ENCODE measurements at regions not wholly inside any gene's neighbourhood (a gene's known extent, or its start where the extent isn't known, plus 50 kb on each side); places are given as distances from the start of the nearest gene placed in this dataset.

GRCh38 chr12:42757624-42758119 is 168.1 kb upstream of the PRICKLE1 start:
- intact Hi-C loops (cut with micrococcal nuclease): no loop called here
- BruUV-seq (replicated peaks): no TSS peak
- H3K4me1 ChIP-seq (ENCODE audit: control insufficient read depth in 1 of 2, insufficient read depth in 2 of 2, low read length in 2 of 2): peaks cover 17 to 24% of the 10 kb centered on the region in 2 experiments
- no peaks in the 10 kb centered on the region for H3K79me2 ChIP-seq (ENCODE audit: insufficient read depth, low read length)
- ChIA-PET RAD21 (ENCODE audit: low non-redundant PET in 1 of 2, low total read pairs in 2 of 2, uncharacterized antibody in 2 of 2, unreplicated experiment in 2 of 2) (no interaction called here), CTCF (no interaction called here), POLR2A (no interaction called here)
- no peaks in the 10 kb centered on the region for H3K9me2 ChIP-seq (ENCODE audit: insufficient read depth)
- DNase-seq (ENCODE audit: low read depth, low spot score) (no peak), ATAC-seq (peak; percentile 1; the same call in 1 of the 2 replicates)
- H3K36me3 ChIP-seq (ENCODE audit: control insufficient read depth in 1 of 2, insufficient read depth in 2 of 2, low read length in 2 of 2): no peaks in the 10 kb centered on the region
- no peak overlapping the region for H3K9ac ChIP-seq (ENCODE audit: low read length)
- H3K4me3 ChIP-seq (replicated peaks in 1 of 2; ENCODE audit: low read depth in 1 of 2, low read length in 2 of 2): no peak overlapping the region; a peak in 1 of 4 replicates
- peak overlapping the region; percentile 70 for H3K4me2 ChIP-seq (ENCODE audit: low read length)
- H3K27me3 ChIP-seq (ENCODE audit: insufficient read depth, low read length): no peaks in the 10 kb centered on the region
- H2AFZ ChIP-seq (ENCODE audit: low read depth, low read length, poor library complexity, severe bottlenecking): no peak overlapping the region
- H3K9me3 ChIP-seq (ENCODE audit: control insufficient read depth in 1 of 2, insufficient read depth in 1 of 2, low read depth in 1 of 2, low read length in 2 of 2): no peaks in the 10 kb centered on the region
- H3K27ac ChIP-seq (ENCODE audit: low read depth, low read length): no peak overlapping the region
- no peaks in the 10 kb centered on the region for H4K20me1 ChIP-seq (ENCODE audit: insufficient read depth)
- TF ChIP-seq FOSL1 (IDR thresholded peaks at IDR 0.05; ENCODE audit: low read depth) (no peak), POLR2AphosphoS5 (IDR thresholded peaks at IDR 0.05; ENCODE audit: low read depth, low read length) (no peak), SRF (IDR thresholded peaks at IDR 0.05; ENCODE audit: low read depth) (no peak), REST (IDR thresholded peaks at IDR 0.05; ENCODE audit: low read depth) (no peak), ZFX (IDR thresholded peaks at IDR 0.05) (no peak), EGR1 (IDR thresholded peaks at IDR 0.05; ENCODE audit: low read depth) (no peak), ATF3 (IDR thresholded peaks at IDR 0.05) (no peak), YY1 (IDR thresholded peaks at IDR 0.05; ENCODE audit: extremely low read depth, insufficient replicate concordance, low read depth, low read length) (no peak)
